ENCODE measurements at regions not wholly inside any gene's neighbourhood (a gene's known extent, or its start where the extent isn't known, plus 50 kb on each side); places are given as distances from the start of the nearest gene placed in this dataset.

- TF ChIP-seq CTCF (IDR thresholded peaks at IDR 0.05; ENCODE audit: control extremely low read depth in 1 of 3, insufficient read depth in 1 of 3, low read depth in 1 of 3, low read length in 3 of 3) (no peak), EZH2 (IDR thresholded peaks at IDR 0.05; ENCODE audit: low read depth, low read length, severe bottlenecking) (no peak), POLR2A (IDR thresholded peaks at IDR 0.05; ENCODE audit: control extremely low read depth in 1 of 2, low read depth in 2 of 2, low read length in 2 of 2) (no peak), MAX (IDR thresholded peaks at IDR 0.05) (no peak), CBX8 (IDR thresholded peaks at IDR 0.05; ENCODE audit: borderline replicate concordance, low read depth, low read length) (no peak), FOSL1 (IDR thresholded peaks at IDR 0.05; ENCODE audit: insufficient read depth, low read depth, low read length) (no peak), NRF1 (IDR thresholded peaks at IDR 0.05; ENCODE audit: low read depth, low read length) (no peak), POLR2AphosphoS5 (IDR thresholded peaks at IDR 0.05; ENCODE audit: low read depth, low read length) (no peak), MAFK (IDR thresholded peaks at IDR 0.05; ENCODE audit: low read depth, low read length) (no peak), JUND (IDR thresholded peaks at IDR 0.05; ENCODE audit: low read length) (no peak), TEAD4 (IDR thresholded peaks at IDR 0.05; ENCODE audit: low read depth, low read length) (no peak)
Observed at GRCh38 chr10:104556831-104557230, 84.3 kb upstream of the SORCS3 start.
